GM23338 (cell line): ENCODE measurements at regions not wholly inside any gene's neighbourhood (a gene's known extent, or its start where the extent isn't known, plus 50 kb on each side); places are given as distances from the start of the nearest gene placed in this dataset.

Source experiments
- ATAC-seq: fragments of 200-7000 bp; cut with Tn5 transposase; 3 replicates; pipeline ENCODE4 v1.9.1; 2020
- DNase-seq: peaks from one replicate; pipeline ENCODE4 v3.0.0-alpha.2; 2015; ENCODE audit warnings: low spot score
- H2AFZ ChIP-seq: fragments of 200-600 bp; sonication (generic); 2 replicates; pipeline ENCODE4 v1.8.0; 2016; ENCODE audit warnings: antibody characterized with exemption, mild to moderate bottlenecking, moderate library complexity
- H3F3A ChIP-seq: fragments of 200-600 bp; sonication (generic); replicated peaks from 2 replicates; pipeline ENCODE4 v1.8.0; 2017; ENCODE audit warnings: antibody characterized with exemption, mixed run types, low read depth
- H3K27ac ChIP-seq: fragments of 200-600 bp; sonication (generic); 2 replicates; pipeline ENCODE4 v1.6.1; 2016; ENCODE audit warnings: low read depth
- H3K27me3 ChIP-seq: fragments of 200-600 bp; sonication (generic); 2 replicates; pipeline ENCODE4 v1.8.0; 2016; ENCODE audit warnings: mild to moderate bottlenecking, mixed run types, moderate library complexity; ENCODE audit not compliant: insufficient read depth
- H3K36me3 ChIP-seq: fragments of 200-600 bp; sonication (generic); 2 replicates; pipeline ENCODE4 v1.8.0; 2016; ENCODE audit warnings: mild to moderate bottlenecking; ENCODE audit not compliant: insufficient read depth
- H3K4me1 ChIP-seq: fragments of 200-600 bp; sonication (generic); 2 replicates; pipeline ENCODE4 v1.8.0; 2016; ENCODE audit warnings: mild to moderate bottlenecking, moderate library complexity; ENCODE audit not compliant: insufficient read depth
- H3K4me2 ChIP-seq: fragments of 200-600 bp; sonication (generic); 2 replicates; pipeline ENCODE4 v1.7.1; 2017; ENCODE audit warnings: mixed run types
- H3K4me3 ChIP-seq: fragments of 200-600 bp; sonication (generic); 2 replicates; pipeline ENCODE4 v1.6.1; 2016; ENCODE audit warnings: mixed run types
- H3K79me2 ChIP-seq: fragments of 200-600 bp; sonication (generic); replicated peaks from 2 replicates; pipeline ENCODE4 v1.8.0; 2017; ENCODE audit warnings: mild to moderate bottlenecking; ENCODE audit not compliant: insufficient read depth
- H3K9me2 ChIP-seq: fragments of 200-600 bp; sonication (generic); 2 replicates; pipeline ENCODE4 v1.8.0; 2017; ENCODE audit not compliant: insufficient read depth
- H4K20me1 ChIP-seq: fragments of 200-600 bp; sonication (generic); replicated peaks from 2 replicates; pipeline ENCODE4 v1.8.0; 2017; ENCODE audit warnings: mild to moderate bottlenecking; ENCODE audit not compliant: insufficient read depth
- H3K27ac Mint-ChIP-seq: 2 replicates; pipeline ENCODE4 v1.8.0; 2020; ENCODE audit warnings: inconsistent platforms, mild to moderate bottlenecking, moderate library complexity, mixed read lengths
- H3K27me3 Mint-ChIP-seq: 3 replicates; pipeline ENCODE4 v1.8.0; 2022; ENCODE audit warnings: low read depth, mild to moderate bottlenecking, moderate library complexity, mixed read lengths, inconsistent platforms; ENCODE audit not compliant: insufficient read depth, poor library complexity
- H3K36me3 Mint-ChIP-seq: 3 replicates; pipeline ENCODE4 v1.8.0; 2021; ENCODE audit warnings: low read depth, mild to moderate bottlenecking, inconsistent platforms, moderate library complexity, mixed read lengths
- H3K4me1 Mint-ChIP-seq: 3 replicates; pipeline ENCODE4 v1.8.0; 2020; ENCODE audit warnings: mild to moderate bottlenecking, inconsistent platforms, mixed read lengths
- H3K4me3 Mint-ChIP-seq: 3 replicates; pipeline ENCODE4 v1.8.0; 2021; ENCODE audit warnings: moderate library complexity, mild to moderate bottlenecking, inconsistent platforms, mixed read lengths
- H3K9me3 Mint-ChIP-seq: 3 replicates; pipeline ENCODE4 v1.8.0; 2020; ENCODE audit warnings: moderate library complexity, mild to moderate bottlenecking, inconsistent platforms, mixed read lengths
- CREB1 ChIP-seq: fragments of 250-450 bp; sonication (Bioruptor Pico); IDR thresholded peaks from 2 replicates; pipeline ENCODE4 v1.5.0; 2020; ENCODE audit warnings: low read depth, mild to moderate bottlenecking, moderate library complexity
- ETS1 ChIP-seq: IDR thresholded peaks from 2 replicates; pipeline ENCODE4 v1.6.1; 2016; ENCODE audit warnings: antibody characterized with exemption
- EZH2 ChIP-seq: fragments of 200-600 bp; sonication (generic); IDR thresholded peaks from one replicate; pipeline ENCODE4 v1.8.0; 2017; ENCODE audit warnings: antibody characterized with exemption, mild to moderate bottlenecking, low read depth; ENCODE audit not compliant: unreplicated experiment
- EZH2phosphoT487 ChIP-seq: fragments of 200-600 bp; sonication (generic); IDR thresholded peaks from one replicate; pipeline ENCODE4 v1.8.1; 2018; ENCODE audit warnings: antibody characterized with exemption; ENCODE audit not compliant: unreplicated experiment
- JUNB ChIP-seq: IDR thresholded peaks from one replicate; pipeline ENCODE4 v1.6.1; 2016; ENCODE audit warnings: antibody characterized with exemption; ENCODE audit not compliant: unreplicated experiment
- NANOG ChIP-seq: IDR thresholded peaks from 2 replicates; pipeline ENCODE4 v1.6.1; 2016; ENCODE audit warnings: antibody characterized with exemption, borderline replicate concordance
- POLR2AphosphoS5 ChIP-seq: IDR thresholded peaks from 2 replicates; pipeline ENCODE4 v1.6.1; 2016; ENCODE audit warnings: antibody characterized with exemption, low read depth
- REST ChIP-seq: IDR thresholded peaks from one replicate; pipeline ENCODE4 v1.6.1; 2018; ENCODE audit warnings: antibody characterized with exemption; ENCODE audit not compliant: unreplicated experiment
- STAT1 ChIP-seq: IDR thresholded peaks from one replicate; pipeline ENCODE4 v1.6.1; 2016; ENCODE audit warnings: antibody characterized with exemption; ENCODE audit not compliant: unreplicated experiment
- ZNF114 ChIP-seq: fragments of 250-450 bp; sonication (Bioruptor Pico); IDR thresholded peaks from 2 replicates; pipeline ENCODE4 v1.5.0; 2020; ENCODE audit warnings: mild to moderate bottlenecking, moderate library complexity
- ZNF331 ChIP-seq: fragments of 250-450 bp; sonication (Bioruptor Pico); IDR thresholded peaks from 2 replicates; pipeline ENCODE4 v1.5.0; 2020; ENCODE audit warnings: low read depth, mild to moderate bottlenecking, moderate library complexity
- ZNF462 ChIP-seq: fragments of 250-450 bp; sonication (Bioruptor Pico); IDR thresholded peaks from 2 replicates; pipeline ENCODE4 v1.5.0; 2020; ENCODE audit warnings: mild to moderate bottlenecking, moderate library complexity

- Mint-ChIP-seq H3K27me3 (no peaks in the 10 kb centered on the region), H3K27ac (no peak overlapping the region), H3K36me3 (no peaks in the 10 kb centered on the region), H3K4me3 (no peak overlapping the region), H3K4me1 (no peaks in the 10 kb centered on the region), H3K9me3 (no peaks in the 10 kb centered on the region)
- ATAC-seq, result no peak
- H3F3A ChIP-seq, result no peaks in the 10 kb centered on the region
- no peaks in the 10 kb centered on the region for H3K27me3 ChIP-seq
- no peak overlapping the region for H3K4me2 ChIP-seq
- H3K79me2 ChIP-seq, result no peaks in the 10 kb centered on the region
- no peak for TF ChIP-seq JUNB
- no peak for TF ChIP-seq POLR2AphosphoS5
- H3K4me3 ChIP-seq, result no peak overlapping the region
- no peaks in the 10 kb centered on the region for H3K4me1 ChIP-seq
- H2AFZ ChIP-seq, result no peak overlapping the region
- no peaks in the 10 kb centered on the region for H3K9me2 ChIP-seq
- no peak overlapping the region for H3K27ac ChIP-seq
- H4K20me1 ChIP-seq, result no peaks in the 10 kb centered on the region
- H3K36me3 ChIP-seq, result no peaks in the 10 kb centered on the region
- no peak for DNase-seq
Observed at GRCh38 chr10:15954188-15954587, 93.9 kb upstream of the MINDY3 start.

GRCh38 chr10:15960277-15960676 is 100.0 kb upstream of the MINDY3 start:
- Mint-ChIP-seq H3K4me1 (no peaks in the 10 kb centered on the region), H3K36me3 (no peaks in the 10 kb centered on the region), H3K27ac (no peak overlapping the region), H3K27me3 (no peaks in the 10 kb centered on the region), H3K4me3 (no peak overlapping the region), H3K9me3 (no peaks in the 10 kb centered on the region)
- no peak overlapping the region for H3K27ac ChIP-seq
- H3F3A ChIP-seq, result no peaks in the 10 kb centered on the region
- DNase-seq (no peak), ATAC-seq (no peak)
- H3K4me3 ChIP-seq, result no peak overlapping the region
- H3K27me3 ChIP-seq, result no peaks in the 10 kb centered on the region
- no peaks in the 10 kb centered on the region for H3K4me1 ChIP-seq
- no peaks in the 10 kb centered on the region for H3K9me2 ChIP-seq
- no peak overlapping the region for H3K4me2 ChIP-seq
- H4K20me1 ChIP-seq, result no peaks in the 10 kb centered on the region
- no peaks in the 10 kb centered on the region for H3K79me2 ChIP-seq
- H3K36me3 ChIP-seq, result no peaks in the 10 kb centered on the region
- H2AFZ ChIP-seq, result no peak overlapping the region
- TF ChIP-seq CREB1 (CRISPR knock-in tag) (no peak), EZH2phosphoT487 (no peak), EZH2 (no peak), REST (no peak), STAT1 (no peak), ZNF114 (CRISPR knock-in tag) (no peak), ZNF331 (CRISPR knock-in tag) (no peak), ETS1 (no peak), NANOG (no peak), POLR2AphosphoS5 (no peak), JUNB (no peak), ZNF462 (CRISPR knock-in tag) (no peak)
